NCI-H128 (cell line): ENCODE measurements at regions not wholly inside any gene's neighbourhood (a gene's known extent, or its start where the extent isn't known, plus 50 kb on each side); places are given as distances from the start of the nearest gene placed in this dataset.

ENCODE experiments used
- DNase-seq: peaks from one replicate; lab custom pipeline; 2025; ENCODE audit not compliant: unreplicated experiment; lab: John Stamatoyannopoulos, UW

GRCh38 chr13:22469452-22469851, 711.3 kb upstream of the SGCG start:
- DNase-seq, result no peak

GRCh38 chr13:22470075-22470474, 710.7 kb upstream of the SGCG start:
- no peak for DNase-seq

- no peak for DNase-seq
Measured at GRCh38 chr13:22482496-22483000, 698.2 kb upstream of the SGCG start.

GRCh38 chr13:22483276-22483675, 697.5 kb upstream of the SGCG start:
- DNase-seq, result no peak

GRCh38 chr13:22486490-22486889, 694.3 kb upstream of the SGCG start:
- no peak for DNase-seq

GRCh38 chr13:22487932-22488331, 692.8 kb upstream of the SGCG start:
- no peak for DNase-seq

- DNase-seq, result no peak
Measured at GRCh38 chr13:22489771-22490170, 691.0 kb upstream of the SGCG start.

- no peak for DNase-seq
Measured at GRCh38 chr13:22495819-22496218, 685.0 kb upstream of the SGCG start.

GRCh38 chr13:22496803-22497508, 683.8 kb upstream of the SGCG start:
- no peak for DNase-seq

GRCh38 chr13:22497991-22498780, 682.6 kb upstream of the SGCG start:
- DNase-seq, result no peak

- no peak for DNase-seq
Measured at GRCh38 chr13:22499919-22500318, 680.9 kb upstream of the SGCG start.

GRCh38 chr13:22505489-22505888, 675.3 kb upstream of the SGCG start:
- DNase-seq, result no peak

- DNase-seq, result no peak
Measured at GRCh38 chr13:22506096-22506691, 674.6 kb upstream of the SGCG start.

GRCh38 chr13:22517544-22517943, 663.2 kb upstream of the SGCG start:
- peak; percentile 30 for DNase-seq

- no peak for DNase-seq
Measured at GRCh38 chr13:22536851-22537250, 643.9 kb upstream of the SGCG start.

- DNase-seq, result no peak
Measured at GRCh38 chr13:22538400-22538799, 642.4 kb upstream of the SGCG start.

GRCh38 chr13:22549126-22549525, 631.7 kb upstream of the SGCG start:
- DNase-seq, result no peak

GRCh38 chr13:22561581-22561980, 619.2 kb upstream of the SGCG start:
- no peak for DNase-seq

GRCh38 chr13:22562116-22562515, 618.7 kb upstream of the SGCG start:
- no peak for DNase-seq

GRCh38 chr13:22563272-22563671, 617.5 kb upstream of the SGCG start:
- no peak for DNase-seq

- DNase-seq, result no peak
Measured at GRCh38 chr13:22569811-22570210, 611.0 kb upstream of the SGCG start.

GRCh38 chr13:22589880-22590279, 590.9 kb upstream of the SGCG start:
- no peak for DNase-seq
